HepG2 (cell line): ENCODE measurements at regions not wholly inside any gene's neighbourhood (a gene's known extent, or its start where the extent isn't known, plus 50 kb on each side); places are given as distances from the start of the nearest gene placed in this dataset.

Experiments used
- ATAC-seq: fragments of 200-7000 bp; cut with Tn5 transposase; 3 replicates; pipeline ENCODE4 v1.9.1; 2020; ENCODE audit warnings: mild to moderate bottlenecking, moderate library complexity
- BruUV-seq: library from RNA; stranded (reverse); fragments of 400-500 nt; replicated peaks from 2 replicates; lab custom pipeline; 2021; lab: Mats Ljungman, UMichigan
- CTCF ChIA-PET: fragments of 300-600 bp; formaldehyde crosslinking; extraction: SDS; loops from one replicate; lab custom pipeline; 2021; ENCODE audit warnings: low total read pairs, inconsistent platforms, low intra/inter-chr PET ratio; lab: Yijun Ruan, JAX
- POLR2A ChIA-PET: fragments of 350-600 bp; sonication (Branson Sonifier 250); formaldehyde crosslinking; loops from one replicate; lab custom pipeline; 2020; ENCODE audit warnings: antibody characterized with exemption, inconsistent platforms; lab: Yijun Ruan, JAX
- DNase-seq: peaks from one replicate; pipeline ENCODE4 v3.0.0-alpha.2; 2015; ENCODE audit warnings: low spot score
- FAIRE-seq: peaks from 3 replicates; lab custom pipeline; 2011; peaks lifted over from hg19 to GRCh38; lab: Jason Lieb, UNC
- H2AFZ ChIP-seq: one replicate; pipeline ENCODE4 v1.6.1; 2011; ENCODE audit warnings: low read length, inconsistent platforms
- H3K27ac ChIP-seq: fragments of 300-600 bp; 3 replicates; pipeline ENCODE4 v1.8.0; 2011; ENCODE audit warnings: mixed run types, mild to moderate bottlenecking, mixed read lengths, low read length, inconsistent platforms; ENCODE audit not compliant: insufficient read depth; ENCODE audit errors: extremely low read length
- H3K27me3 ChIP-seq, 2 experiments: fragments of 200-600 bp in 1 of 2; 2 replicates in 1 of 2; 3 replicates in 1 of 2; pipeline versions ENCODE4 v1.6.0 to v1.8.0; 2011; ENCODE audit warnings: low read length in 2 of 2, mild to moderate bottlenecking in 2 of 2, moderate library complexity in 2 of 2, inconsistent platforms in 1 of 2; ENCODE audit not compliant: insufficient read depth in 2 of 2, control insufficient read depth in 1 of 2
- H3K36me3 ChIP-seq, 2 experiments: fragments of 200-600 bp in 1 of 2; replicated peaks in 1 of 2; 2 replicates in 1 of 2; 3 replicates in 1 of 2; pipeline versions ENCODE4 v1.5.1 to v1.8.0; 2011; ENCODE audit warnings: low read length in 2 of 2, inconsistent platforms in 1 of 2; ENCODE audit not compliant: insufficient read depth in 2 of 2, control insufficient read depth in 1 of 2
- H3K4me1 ChIP-seq: 2 replicates; pipeline ENCODE4 v1.5.1; 2012; ENCODE audit warnings: low read length, inconsistent platforms; ENCODE audit not compliant: insufficient read depth
- H3K4me2 ChIP-seq: 2 replicates; pipeline ENCODE4 v1.6.0; 2011; ENCODE audit warnings: low read depth, low read length, inconsistent platforms
- H3K4me3 ChIP-seq, 3 experiments: fragments of 200-600 bp in 1 of 3; sonication (generic), shearing (Covaris generic) in 1 of 3; replicated peaks in 1 of 3; 2 replicates each; pipeline ENCODE4 v1.5.1; 2011 to 2016; ENCODE audit warnings: low read length in 3 of 3, inconsistent platforms in 2 of 3, low read depth in 2 of 3, mild to moderate bottlenecking in 2 of 3, control low read depth in 1 of 3, mixed read lengths in 1 of 3; ENCODE audit not compliant: insufficient read depth in 1 of 3
- H3K79me2 ChIP-seq: one replicate; pipeline ENCODE4 v1.6.1; 2011; ENCODE audit warnings: low read length, inconsistent platforms; ENCODE audit not compliant: insufficient read depth
- H3K9ac ChIP-seq: 2 replicates; pipeline ENCODE4 v1.6.0; 2011; ENCODE audit warnings: mild to moderate bottlenecking, low read depth, low read length, inconsistent platforms; ENCODE audit not compliant: insufficient read depth
- H3K9me3 ChIP-seq: 2 replicates; pipeline ENCODE4 v1.5.1; 2012; ENCODE audit warnings: mild to moderate bottlenecking, low read length
- H4K20me1 ChIP-seq: 2 replicates; pipeline ENCODE4 v1.6.0; 2011; ENCODE audit warnings: inconsistent platforms, mild to moderate bottlenecking, low read length, moderate library complexity; ENCODE audit not compliant: insufficient read depth
- ARNT2 ChIP-seq: sonication (generic); formaldehyde crosslinking; IDR thresholded peaks from 2 replicates; pipeline ENCODE4 v1.8.0; 2022; ENCODE audit warnings: mild to moderate bottlenecking, low read depth, missing genetic modification reagents, moderate library complexity
- CEBPB ChIP-seq: IDR thresholded peaks from 2 replicates; pipeline ENCODE4 v1.6.1; 2011; ENCODE audit warnings: low read depth, low read length, improper control_type of control experiment, borderline replicate concordance
- CENPT ChIP-seq: sonication (generic); formaldehyde crosslinking; IDR thresholded peaks from 2 replicates; pipeline ENCODE4 v1.8.0; 2022; ENCODE audit warnings: low read depth, mild to moderate bottlenecking, moderate library complexity, missing genetic modification reagents
- CHD2 ChIP-seq: IDR thresholded peaks from 2 replicates; pipeline ENCODE4 v1.6.1; 2011; ENCODE audit warnings: low read depth, low read length, improper control_type of control experiment
- ELF4 ChIP-seq: sonication (generic); formaldehyde crosslinking; IDR thresholded peaks from 2 replicates; pipeline ENCODE4 v1.5.0; 2020; ENCODE audit warnings: missing genetic modification reagents, mild to moderate bottlenecking, moderate library complexity, borderline replicate concordance
- GABPA ChIP-seq, 2 experiments: IDR thresholded peaks; 2 replicates each; pipeline ENCODE4 v1.6.1; 2011 to 2016; ENCODE audit warnings: low read depth in 2 of 2, low read length in 1 of 2, missing biosample characterization in 1 of 2, missing genetic modification characterization in 1 of 2
- KLF15 ChIP-seq: sonication (generic); formaldehyde crosslinking; IDR thresholded peaks from 2 replicates; pipeline ENCODE4 v1.8.1; 2023; ENCODE audit warnings: borderline replicate concordance, mild to moderate bottlenecking, inconsistent platforms, missing genetic modification reagents, mixed read lengths
- PTBP1 ChIP-seq: fragments of 200-400 bp; formaldehyde crosslinking; IDR thresholded peaks from 2 replicates; pipeline ENCODE4 v1.6.1; 2018; ENCODE audit warnings: low read length, low read depth; ENCODE audit not compliant: poor library complexity, severe bottlenecking
- SATB2 ChIP-seq: sonication (generic); formaldehyde crosslinking; IDR thresholded peaks from 2 replicates; pipeline ENCODE4 v1.5.0; 2020; ENCODE audit warnings: missing genetic modification reagents
- TCF7L2 ChIP-seq: IDR thresholded peaks from 2 replicates; pipeline ENCODE4 v1.6.1; 2011; ENCODE audit warnings: mild to moderate bottlenecking, low read depth, low read length, moderate library complexity
- ZBTB3 ChIP-seq: sonication (generic); formaldehyde crosslinking; IDR thresholded peaks from 2 replicates; pipeline ENCODE4 v1.4.0; 2020; ENCODE audit warnings: low read depth, mild to moderate bottlenecking, moderate library complexity, missing genetic modification reagents, borderline replicate concordance
- ZNF101 ChIP-seq: sonication (generic); formaldehyde crosslinking; IDR thresholded peaks from 2 replicates; pipeline ENCODE4 v1.4.0; 2020; ENCODE audit warnings: mild to moderate bottlenecking, low read depth, missing genetic modification reagents, borderline replicate concordance
- ZSCAN29 ChIP-seq: sonication (generic); formaldehyde crosslinking; conservative IDR thresholded peaks from 2 replicates; pipeline ENCODE4 v1.4.0; 2020; ENCODE audit warnings: mild to moderate bottlenecking, missing genetic modification reagents
- WGBS: methylation state at CpG from one replicate; pipeline ENCODE4 v1.1.6; 2017; ENCODE audit warnings: low lambda C conversion rate; 5-methylcytosine and 5-hydroxymethylcytosine counted together
- in situ Hi-C: cut with HindIII; loops from 2 replicates; pipeline ENCODE4 v1.10.0; 2017; ENCODE audit warnings: low pct_unique_long_range_greater_than_20kb; ENCODE audit not compliant: extremely low pct_ligation_motif_present
- intact Hi-C: fragments of 100-400 bp; cut with micrococcal nuclease; formaldehyde crosslinking; loops from one replicate; pipeline ENCODE4 v1.10.0; 2022; ENCODE audit not compliant: unreplicated experiment
- TF ChIP-seq, protein P1 (sequence below): sonication (generic); formaldehyde crosslinking; IDR thresholded peaks from 2 replicates; pipeline ENCODE4 v1.4.0; 2020; ENCODE audit warnings: missing genetic modification reagents
- TF ChIP-seq, protein P2 (sequence below): IDR thresholded peaks from 2 replicates; pipeline ENCODE4 v1.6.1; 2016; ENCODE audit warnings: low read depth, borderline replicate concordance
- TF ChIP-seq, protein P3 (sequence below): sonication (generic); formaldehyde crosslinking; IDR thresholded peaks from 2 replicates; pipeline ENCODE4 v1.4.0; 2020; ENCODE audit warnings: missing genetic modification reagents

DNA sequence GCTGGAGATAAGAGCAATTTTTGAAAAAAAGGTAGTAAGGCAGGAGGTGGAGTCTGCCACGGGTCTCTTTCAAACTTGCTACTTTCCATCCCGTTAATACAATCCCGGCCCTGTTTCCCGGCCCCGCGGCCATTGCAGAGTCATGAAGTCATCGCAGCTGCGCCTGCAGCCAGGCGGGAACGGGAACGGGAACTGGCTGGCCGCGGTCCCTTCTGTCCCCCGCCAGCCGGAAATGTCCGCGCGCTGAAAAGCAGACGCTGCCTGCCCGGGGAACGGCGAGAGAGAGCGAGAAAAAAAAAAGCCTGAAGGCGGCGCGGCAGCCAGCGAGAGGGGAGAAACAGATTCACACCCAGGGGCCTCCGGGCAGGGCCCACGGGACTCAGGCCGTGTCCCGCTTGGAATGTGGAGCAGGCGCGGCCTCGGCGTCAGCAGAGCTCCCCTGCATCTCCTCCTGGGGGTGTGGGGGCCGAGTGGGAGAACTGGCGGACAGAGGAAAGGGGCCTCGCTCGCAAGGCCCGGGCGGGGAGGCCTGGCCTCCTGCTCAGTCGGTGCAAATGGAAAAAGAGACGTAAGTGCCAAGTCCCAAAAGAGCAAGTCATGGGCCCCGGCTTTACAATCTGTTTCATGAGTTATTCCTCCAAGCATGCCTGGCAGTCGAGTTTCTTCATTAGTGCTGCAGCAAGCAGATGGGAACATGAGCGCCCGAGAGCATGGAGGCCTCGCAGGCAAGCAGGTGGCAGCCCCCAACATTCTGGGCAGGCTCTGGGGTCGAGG is 201.2 kb upstream of the GAS1 start (continued):
- TF ChIP-seq ELF4 (CRISPR knock-in tag) (no peak), KLF15 (no peak), PTBP1 (no peak), GABPA (IDR thresholded peaks at IDR 0.05; ENCODE audit: low read depth, low read length) (no peak), GABPA (CRISPR knock-in tag; IDR thresholded peaks at IDR 0.05; ENCODE audit: low read depth) (peak; percentile 55), CHD2 (peak; percentile 74), ZSCAN29 (CRISPR knock-in tag) (no peak), ZNF101 (CRISPR knock-in tag) (no peak), CENPT (CRISPR knock-in tag) (no peak)

DNA sequence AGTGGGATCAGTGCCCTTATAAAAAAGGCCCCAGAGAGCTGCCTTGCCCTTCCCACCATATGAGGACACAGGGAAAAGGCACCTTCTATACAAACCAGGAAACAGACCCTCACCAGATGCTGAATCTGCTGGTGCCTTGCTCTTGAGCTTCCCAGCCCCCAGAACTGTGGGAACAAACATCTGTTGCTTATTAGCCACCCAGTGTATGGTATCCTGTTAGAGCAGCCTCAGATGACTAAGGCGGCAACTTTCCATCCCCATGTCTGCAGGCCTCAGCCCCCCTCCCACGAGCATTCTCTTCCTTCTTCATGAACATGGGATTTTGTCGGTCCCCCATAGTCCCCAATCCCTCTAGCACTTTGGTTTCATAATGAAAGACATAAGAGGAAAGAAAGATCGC is 202.5 kb upstream of the GAS1 start:
- CTCF ChIA-PET, result no interaction called here
- no TSS peak for BruUV-seq
- in situ Hi-C loops, result no loop called here
- TF ChIP-seq ZBTB3 (CRISPR knock-in tag), result no peak
- no peak for TF ChIP-seq TCF7L2
- TF ChIP-seq SATB2 (CRISPR knock-in tag), result no peak
- no peak for TF ChIP-seq ARNT2
- no peak for TF ChIP-seq CEBPB
- TF ChIP-seq, protein P1, sequence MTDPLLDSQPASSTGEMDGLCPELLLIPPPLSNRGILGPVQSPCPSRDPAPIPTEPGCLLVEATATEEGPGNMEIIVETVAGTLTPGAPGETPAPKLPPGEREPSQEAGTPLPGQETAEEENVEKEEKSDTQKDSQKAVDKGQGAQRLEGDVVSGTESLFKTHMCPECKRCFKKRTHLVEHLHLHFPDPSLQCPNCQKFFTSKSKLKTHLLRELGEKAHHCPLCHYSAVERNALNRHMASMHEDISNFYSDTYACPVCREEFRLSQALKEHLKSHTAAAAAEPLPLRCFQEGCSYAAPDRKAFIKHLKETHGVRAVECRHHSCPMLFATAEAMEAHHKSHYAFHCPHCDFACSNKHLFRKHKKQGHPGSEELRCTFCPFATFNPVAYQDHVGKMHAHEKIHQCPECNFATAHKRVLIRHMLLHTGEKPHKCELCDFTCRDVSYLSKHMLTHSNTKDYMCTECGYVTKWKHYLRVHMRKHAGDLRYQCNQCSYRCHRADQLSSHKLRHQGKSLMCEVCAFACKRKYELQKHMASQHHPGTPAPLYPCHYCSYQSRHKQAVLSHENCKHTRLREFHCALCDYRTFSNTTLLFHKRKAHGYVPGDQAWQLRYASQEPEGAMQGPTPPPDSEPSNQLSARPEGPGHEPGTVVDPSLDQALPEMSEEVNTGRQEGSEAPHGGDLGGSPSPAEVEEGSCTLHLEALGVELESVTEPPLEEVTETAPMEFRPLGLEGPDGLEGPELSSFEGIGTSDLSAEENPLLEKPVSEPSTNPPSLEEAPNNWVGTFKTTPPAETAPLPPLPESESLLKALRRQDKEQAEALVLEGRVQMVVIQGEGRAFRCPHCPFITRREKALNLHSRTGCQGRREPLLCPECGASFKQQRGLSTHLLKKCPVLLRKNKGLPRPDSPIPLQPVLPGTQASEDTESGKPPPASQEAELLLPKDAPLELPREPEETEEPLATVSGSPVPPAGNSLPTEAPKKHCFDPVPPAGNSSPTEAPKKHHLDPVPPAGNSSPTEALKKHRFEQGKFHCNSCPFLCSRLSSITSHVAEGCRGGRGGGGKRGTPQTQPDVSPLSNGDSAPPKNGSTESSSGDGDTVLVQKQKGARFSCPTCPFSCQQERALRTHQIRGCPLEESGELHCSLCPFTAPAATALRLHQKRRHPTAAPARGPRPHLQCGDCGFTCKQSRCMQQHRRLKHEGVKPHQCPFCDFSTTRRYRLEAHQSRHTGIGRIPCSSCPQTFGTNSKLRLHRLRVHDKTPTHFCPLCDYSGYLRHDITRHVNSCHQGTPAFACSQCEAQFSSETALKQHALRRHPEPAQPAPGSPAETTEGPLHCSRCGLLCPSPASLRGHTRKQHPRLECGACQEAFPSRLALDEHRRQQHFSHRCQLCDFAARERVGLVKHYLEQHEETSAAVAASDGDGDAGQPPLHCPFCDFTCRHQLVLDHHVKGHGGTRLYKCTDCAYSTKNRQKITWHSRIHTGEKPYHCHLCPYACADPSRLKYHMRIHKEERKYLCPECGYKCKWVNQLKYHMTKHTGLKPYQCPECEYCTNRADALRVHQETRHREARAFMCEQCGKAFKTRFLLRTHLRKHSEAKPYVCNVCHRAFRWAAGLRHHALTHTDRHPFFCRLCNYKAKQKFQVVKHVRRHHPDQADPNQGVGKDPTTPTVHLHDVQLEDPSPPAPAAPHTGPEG (CRISPR knock-in tag), result no peak
- TF ChIP-seq, protein P2, sequence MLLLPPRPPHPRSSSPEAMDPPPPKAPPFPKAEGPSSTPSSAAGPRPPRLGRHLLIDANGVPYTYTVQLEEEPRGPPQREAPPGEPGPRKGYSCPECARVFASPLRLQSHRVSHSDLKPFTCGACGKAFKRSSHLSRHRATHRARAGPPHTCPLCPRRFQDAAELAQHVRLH (CRISPR knock-in tag), result no peak
- TF ChIP-seq, protein P3, sequence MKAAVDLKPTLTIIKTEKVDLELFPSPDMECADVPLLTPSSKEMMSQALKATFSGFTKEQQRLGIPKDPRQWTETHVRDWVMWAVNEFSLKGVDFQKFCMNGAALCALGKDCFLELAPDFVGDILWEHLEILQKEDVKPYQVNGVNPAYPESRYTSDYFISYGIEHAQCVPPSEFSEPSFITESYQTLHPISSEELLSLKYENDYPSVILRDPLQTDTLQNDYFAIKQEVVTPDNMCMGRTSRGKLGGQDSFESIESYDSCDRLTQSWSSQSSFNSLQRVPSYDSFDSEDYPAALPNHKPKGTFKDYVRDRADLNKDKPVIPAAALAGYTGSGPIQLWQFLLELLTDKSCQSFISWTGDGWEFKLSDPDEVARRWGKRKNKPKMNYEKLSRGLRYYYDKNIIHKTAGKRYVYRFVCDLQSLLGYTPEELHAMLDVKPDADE (CRISPR knock-in tag), result no peak

More for the DNA sequence above, 202.5 kb upstream of the GAS1 start:
- H3K36me3 ChIP-seq, result no peaks in the 10 kb centered on the region
- FAIRE-seq, result no peak
- WGBS, result 30% methylated on average over 4 of the region's 4 CpGs
- no peaks in the 10 kb centered on the region for H4K20me1 ChIP-seq
- H3K9me3 ChIP-seq, result no peaks in the 10 kb centered on the region
- no peak overlapping the region for H2AFZ ChIP-seq
- ATAC-seq, result no peak
- H3K27ac ChIP-seq, result no peak overlapping the region
- no peaks in the 10 kb centered on the region for H3K79me2 ChIP-seq
- intact Hi-C loops, result no loop called here
- H3K4me2 ChIP-seq, result no peak overlapping the region
- POLR2A ChIA-PET, result no interaction called here
- DNase-seq, result no peak
- peaks cover 5 to 47% of the 10 kb centered on the region in 2 experiments; a peak in 3 of 5 replicates for H3K27me3 ChIP-seq
- H3K9ac ChIP-seq, result no peak overlapping the region
- no peak overlapping the region for H3K4me3 ChIP-seq
- H3K4me1 ChIP-seq, result no peaks in the 10 kb centered on the region
